GM18511 (cell line): ENCODE measurements at regions not wholly inside any gene's neighbourhood (a gene's known extent, or its start where the extent isn't known, plus 50 kb on each side); places are given as distances from the start of the nearest gene placed in this dataset.
"Not testable (repeated sequence)": the region's sequence is repeated elsewhere in the genome, so short reads cannot be mapped to it uniquely, and the experiment has no call there.

Experiments
- ATAC-seq: cut with Tn5 transposase; IDR thresholded peaks from one replicate; pipeline ENCODE4 v1.9.1; 2021; ENCODE audit warnings: mild to moderate bottlenecking, moderate library complexity; ENCODE audit not compliant: unreplicated experiment

- ATAC-seq: no peak
Observed at GRCh38 chr1:105270966-105271365, 1521.3 kb downstream of the AMY1C start.

DNA sequence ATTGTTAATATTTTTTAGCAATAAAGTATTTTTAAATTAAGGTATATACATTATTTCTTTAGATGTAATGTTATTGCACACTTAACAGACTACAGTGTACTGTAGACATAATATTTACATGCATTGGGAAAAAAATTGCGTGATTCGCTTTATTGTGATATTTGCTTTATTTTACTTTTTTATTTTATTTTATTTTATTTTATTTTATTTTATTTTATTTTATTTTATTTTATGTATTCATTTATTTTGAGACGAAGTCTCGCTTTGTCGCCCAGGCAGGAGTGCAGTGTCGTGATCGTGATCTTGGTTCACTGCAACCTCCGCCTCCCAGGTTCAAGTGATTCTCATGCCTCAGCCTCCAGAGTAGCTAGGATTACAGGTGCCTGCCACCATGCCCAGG, 1522.7 kb downstream of the AMY1C start:
- not testable (repeated sequence) for ATAC-seq

DNA sequence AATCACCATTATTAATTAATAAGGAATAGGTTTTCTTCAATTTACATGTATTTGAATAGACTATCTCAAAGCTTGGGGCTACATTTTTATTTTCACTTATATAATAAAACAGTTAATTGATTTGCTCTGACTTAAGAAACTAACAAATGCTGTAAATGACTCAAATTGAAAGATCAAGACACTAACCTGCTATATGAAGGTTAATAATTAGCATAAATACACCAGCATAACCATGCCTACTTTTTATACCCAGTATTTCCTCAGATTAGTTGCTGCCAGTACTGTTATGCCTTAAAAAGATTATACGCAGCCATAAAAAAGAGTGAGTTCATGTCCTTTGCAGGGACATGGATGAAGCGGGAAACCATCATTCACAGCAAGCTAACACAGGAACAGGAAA, 1545.1 kb downstream of the AMY1C start:
- peak; percentile 86 for ATAC-seq

DNA sequence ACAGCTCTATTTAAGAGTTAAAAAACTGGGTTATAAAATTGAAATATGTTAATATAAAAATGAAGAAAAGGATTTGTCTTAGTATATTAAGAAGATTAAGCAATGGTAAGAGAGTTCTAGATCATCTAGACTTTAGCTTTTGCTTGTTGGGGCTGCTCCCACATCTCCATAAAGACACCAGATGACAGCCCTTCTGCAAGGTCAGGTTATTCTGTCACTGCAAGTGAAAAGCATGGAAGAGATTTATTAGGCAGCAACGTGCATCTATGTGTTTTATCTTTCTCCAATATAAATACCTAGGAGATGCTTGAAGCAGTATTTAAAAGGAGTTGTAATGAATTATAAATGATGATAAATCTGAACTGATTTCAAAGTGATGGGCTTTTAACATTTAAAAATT, 1560.4 kb downstream of the AMY1C start:
- ATAC-seq: no peak

GRCh38 chr1:105317976-105318375, 1568.3 kb downstream of the AMY1C start:
- ATAC-seq: no peak

DNA sequence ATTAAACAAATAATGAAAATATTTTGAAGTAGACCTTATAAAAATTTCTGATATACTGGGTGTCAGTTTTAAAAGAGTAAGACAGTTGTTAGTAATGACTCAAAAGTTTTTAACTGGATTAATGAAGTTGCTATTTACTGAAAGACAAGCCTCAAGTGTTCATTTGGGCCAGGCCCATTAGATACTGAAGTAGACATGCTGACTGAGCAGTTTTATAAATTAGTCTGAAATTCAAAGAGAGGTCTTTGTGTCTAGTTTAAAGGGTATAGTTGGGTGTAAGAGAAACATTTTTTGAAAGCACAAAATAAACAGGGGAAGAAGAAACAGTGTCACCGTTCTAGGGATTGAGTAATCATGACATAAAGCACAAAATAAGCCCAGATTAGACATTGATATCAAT, 1577.2 kb downstream of the AMY1C start:
- ATAC-seq: no peak

DNA sequence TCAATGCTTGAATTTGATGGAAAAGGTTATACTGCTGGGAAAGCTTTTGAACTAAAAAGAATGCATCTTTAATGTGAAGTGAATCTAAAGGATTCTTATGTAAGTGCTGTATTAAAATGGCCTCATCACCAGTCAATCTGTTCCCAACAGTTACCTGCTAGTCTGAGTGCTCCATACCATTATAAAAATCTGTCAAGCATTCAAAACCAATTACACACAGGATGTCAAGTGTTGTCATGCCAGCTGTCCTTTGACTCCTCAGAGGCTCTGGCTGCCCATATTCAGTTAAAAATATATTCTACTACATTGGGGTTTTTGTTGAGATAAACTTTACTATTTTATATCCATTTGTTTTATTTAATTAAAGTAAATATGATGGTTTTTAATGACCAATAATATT, 1587.7 kb downstream of the AMY1C start:
- no peak for ATAC-seq

DNA sequence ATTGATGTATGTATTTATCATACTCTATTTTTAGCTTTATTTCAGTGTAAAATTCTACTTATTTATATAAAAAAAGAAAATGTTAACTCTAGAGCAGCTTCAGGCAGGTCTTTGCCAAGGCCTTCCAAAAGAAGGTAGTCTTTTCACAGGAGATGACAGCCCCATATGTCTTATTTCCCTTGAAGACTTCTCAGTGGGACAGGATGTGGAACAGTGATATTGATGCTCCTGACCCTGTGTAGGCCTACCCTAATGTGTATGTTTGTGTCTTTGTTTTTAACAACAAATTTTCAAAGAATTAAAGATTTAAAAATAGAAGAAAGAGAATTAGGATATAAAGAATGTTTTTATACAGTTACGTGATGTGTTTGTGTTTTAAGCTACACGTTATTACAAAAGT, 1593.6 kb downstream of the AMY1C start:
- ATAC-seq: no peak

- no peak for ATAC-seq
Observed at GRCh38 chr1:105359457-105359856, 1609.8 kb downstream of the AMY1C start.

DNA sequence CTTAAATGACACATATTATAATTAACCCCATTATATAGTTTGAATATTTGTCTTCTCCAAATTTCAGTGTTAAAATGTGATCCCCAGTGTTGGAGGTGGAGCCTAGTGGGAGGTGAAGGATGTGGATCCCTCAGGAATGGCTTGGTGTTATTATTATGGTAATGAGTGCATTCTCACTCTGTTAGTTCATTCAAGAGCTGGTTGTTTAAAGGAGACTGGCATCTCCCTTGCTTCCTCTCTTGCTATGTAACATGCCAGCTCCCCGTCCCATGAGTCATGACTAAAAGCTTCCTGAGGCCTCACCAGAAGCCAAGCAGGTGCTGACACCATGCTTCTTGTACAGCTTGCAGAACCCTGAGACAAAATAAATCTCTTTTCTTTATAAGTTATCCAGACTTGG, 1612.7 kb downstream of the AMY1C start:
- ATAC-seq: no peak

GRCh38 chr1:105368446-105368845, 1618.7 kb downstream of the AMY1C start:
- ATAC-seq: no peak

- ATAC-seq: no peak
Observed at GRCh38 chr1:105373681-105374080, 1624.0 kb downstream of the AMY1C start.

DNA sequence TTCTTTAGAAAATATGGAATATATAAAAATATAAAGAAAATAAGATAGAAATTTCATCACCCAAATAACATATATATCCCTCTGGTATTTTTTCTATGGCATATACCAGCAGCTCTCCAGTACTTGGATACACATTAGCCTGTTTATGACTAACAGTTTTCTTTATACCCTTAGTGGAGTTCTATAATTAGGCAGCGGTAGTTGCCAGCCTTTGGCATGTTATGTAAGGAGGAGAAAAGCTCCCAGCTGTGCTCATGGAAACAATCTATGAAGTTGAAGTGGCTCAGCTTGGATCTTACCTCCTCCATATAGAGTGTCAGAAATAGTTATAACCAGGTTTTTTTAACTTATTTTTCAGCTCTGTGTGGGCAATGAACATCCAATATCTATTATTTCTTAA, 1636.8 kb downstream of the AMY1C start:
- no peak for ATAC-seq

DNA sequence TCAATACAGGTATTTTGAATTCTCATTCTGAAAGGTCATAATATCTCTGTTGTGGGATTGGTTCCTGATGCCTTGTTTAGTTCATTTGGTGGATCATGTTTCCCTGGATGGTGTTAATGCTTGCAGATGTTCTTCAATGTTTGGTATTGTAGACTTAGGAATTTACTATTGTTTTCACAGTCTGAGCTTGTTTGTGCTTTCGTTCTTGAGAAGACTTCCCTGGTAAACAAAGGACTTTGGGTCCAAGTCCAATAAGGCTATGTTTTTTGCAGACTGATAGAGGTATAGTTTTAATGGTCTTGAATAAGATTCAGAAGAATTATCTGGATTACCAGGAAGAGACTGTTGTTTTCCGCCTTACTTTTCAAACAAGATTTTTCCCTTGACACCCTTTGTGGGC, 1646.3 kb downstream of the AMY1C start:
- no peak for ATAC-seq

GRCh38 chr1:105398909-105399308, 1649.2 kb downstream of the AMY1C start:
- no peak for ATAC-seq

DNA sequence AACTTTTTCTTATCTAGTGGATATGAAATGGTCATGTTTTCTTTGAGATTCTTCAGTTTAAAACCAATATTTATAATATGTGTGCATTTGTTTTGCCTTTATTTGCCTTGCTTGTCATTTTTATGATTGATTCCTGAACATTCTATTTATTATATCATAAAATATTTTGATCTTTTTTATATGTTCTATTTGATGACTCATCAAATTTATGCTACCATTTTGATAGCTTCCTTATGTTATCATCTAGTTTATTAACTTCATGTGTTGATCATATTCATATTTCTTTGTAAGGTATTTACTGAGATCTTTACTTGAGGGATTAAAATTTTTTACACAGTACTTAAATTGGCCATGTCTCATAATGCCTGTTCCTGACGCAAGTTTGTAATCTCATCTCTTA, 1650.0 kb downstream of the AMY1C start:
- no peak for ATAC-seq

GRCh38 chr1:105416261-105416660, 1640.2 kb upstream of the PRMT6 start:
- ATAC-seq: no peak

DNA sequence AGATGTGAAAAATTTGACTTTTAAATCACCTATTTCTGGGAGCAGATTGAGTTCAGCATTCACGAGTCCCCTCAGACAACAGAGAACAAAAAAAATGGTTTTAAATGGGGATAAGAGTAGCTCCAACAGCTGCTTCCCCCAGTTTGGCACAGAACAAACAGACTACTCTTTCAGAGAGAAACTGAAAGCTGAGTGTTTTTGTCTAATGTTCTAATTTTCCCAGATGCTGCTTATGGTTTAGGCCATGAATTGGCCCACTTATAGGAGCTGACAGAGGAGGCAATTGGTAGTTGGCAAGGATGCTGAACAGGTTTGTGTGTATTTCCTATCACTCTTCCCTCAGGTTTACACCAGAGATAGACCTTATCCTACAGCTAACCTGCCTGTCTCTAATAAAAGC, 1637.4 kb upstream of the PRMT6 start:
- no peak for ATAC-seq

GRCh38 chr1:105427543-105427942, 1628.9 kb upstream of the PRMT6 start:
- ATAC-seq: no peak

DNA sequence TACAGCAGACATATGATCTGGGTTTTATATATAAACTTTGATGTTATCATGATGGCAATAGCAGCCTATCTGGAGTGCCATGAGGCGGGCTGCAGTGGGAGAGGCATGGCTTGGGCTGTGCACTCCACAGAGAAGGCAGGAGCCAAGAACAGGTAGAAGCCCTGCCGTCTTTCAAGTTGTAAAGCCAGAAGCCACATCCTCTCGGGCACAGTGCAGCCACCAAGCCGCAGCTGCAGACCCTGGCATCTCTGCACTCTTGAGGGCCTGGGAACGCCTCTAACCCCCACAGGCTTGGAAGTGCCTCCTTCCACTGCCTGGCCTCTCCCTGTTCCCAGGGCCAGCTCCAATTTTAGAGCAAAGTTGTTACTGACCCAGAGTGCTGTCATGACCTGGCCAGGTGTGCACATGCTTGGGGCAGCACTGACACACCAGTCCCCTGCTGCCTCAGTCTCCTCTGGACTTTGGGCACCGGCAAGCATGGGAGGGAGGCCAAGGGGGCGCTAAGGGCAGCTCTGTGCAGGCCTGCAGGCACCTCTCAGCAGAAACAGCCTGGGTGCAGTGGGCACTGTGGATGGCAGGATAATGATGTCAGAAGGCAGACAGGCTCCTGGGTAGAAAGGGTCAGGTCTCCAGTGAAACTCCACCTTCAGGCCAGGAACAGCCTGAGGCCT, 1619.8 kb upstream of the PRMT6 start:
- no peak for ATAC-seq

DNA sequence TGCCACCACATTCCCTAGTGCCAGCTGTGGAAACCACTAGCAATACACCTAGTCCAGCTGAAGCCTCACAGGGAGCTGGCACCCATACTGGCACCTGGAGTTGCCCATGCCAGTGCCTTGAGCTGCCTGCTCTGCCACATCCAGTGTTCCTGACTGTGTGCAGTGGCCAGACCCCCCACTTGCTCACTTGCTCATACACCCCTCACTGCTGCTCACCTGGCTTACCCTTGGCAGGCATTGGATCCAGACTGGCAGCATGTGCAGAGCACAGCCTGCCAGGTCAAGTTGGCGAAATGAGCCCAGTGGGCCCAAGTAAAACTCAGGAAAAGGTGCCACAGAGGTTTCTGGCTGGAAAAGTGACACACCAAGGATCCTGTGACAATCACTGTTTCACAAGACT, 1618.6 kb upstream of the PRMT6 start:
- no peak for ATAC-seq

DNA sequence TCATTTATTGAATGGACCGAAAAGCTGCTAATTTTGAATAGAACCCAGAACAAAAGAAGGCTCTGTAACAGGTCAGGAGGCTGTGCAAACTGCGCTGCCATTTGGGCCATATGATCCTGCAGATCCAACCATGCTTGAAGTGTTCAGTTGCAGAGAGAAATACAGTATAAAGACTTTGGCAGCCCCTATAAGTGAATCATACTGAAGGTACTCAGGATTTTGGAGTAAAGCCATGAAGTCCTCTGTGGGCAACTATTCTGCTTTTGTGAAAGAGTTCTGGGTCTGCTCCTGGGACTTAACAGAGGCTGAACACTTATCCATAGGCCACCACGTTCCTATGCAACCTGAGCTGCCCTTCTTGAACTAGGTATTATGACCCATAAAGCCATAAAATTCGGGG, 1613.6 kb upstream of the PRMT6 start:
- ATAC-seq: no peak

GRCh38 chr1:105459759-105460158, 1596.7 kb upstream of the PRMT6 start:
- no peak for ATAC-seq
